ENCODE measurements at regions not wholly inside any gene's neighbourhood (a gene's known extent, or its start where the extent isn't known, plus 50 kb on each side); places are given as distances from the start of the nearest gene placed in this dataset.
"Not testable (repeated sequence)": the region's sequence is repeated elsewhere in the genome, so short reads cannot be mapped to it uniquely, and the experiment has no call there.

- no peak for DNase-seq (ENCODE audit: low spot score)
Observed at GRCh38 chr11:86749821-86750401, 50.4 kb upstream of the PRSS23 start.

GRCh38 chr11:86749376-86749775 is 51.0 kb upstream of the PRSS23 start:
- DNase-seq (ENCODE audit: low spot score): no peak

- DNase-seq (ENCODE audit: low spot score): no peak
Observed at GRCh38 chr11:86748296-86748695, 52.0 kb upstream of the PRSS23 start.

DNA sequence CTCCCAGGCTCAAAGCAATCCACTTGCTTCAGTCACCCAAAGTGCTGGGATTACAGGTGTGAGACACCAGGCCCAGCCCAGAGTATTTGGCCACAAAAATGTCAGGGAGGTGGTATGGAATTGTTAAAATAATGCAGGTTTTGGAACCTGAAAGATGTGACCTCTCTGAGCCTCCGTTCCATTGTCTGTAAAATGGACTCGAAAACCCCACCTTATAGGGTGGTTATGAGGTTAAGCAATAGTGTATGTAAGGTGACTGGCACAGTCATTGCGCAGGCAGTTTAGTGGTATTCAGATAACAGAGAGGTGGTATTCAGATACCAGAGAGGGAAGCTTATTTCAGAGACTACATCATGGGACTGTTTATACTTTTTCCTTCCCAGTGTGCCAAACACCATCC is 52.5 kb upstream of the PRSS23 start:
- no peak for DNase-seq (ENCODE audit: low spot score)

GRCh38 chr11:86746514-86746913 is 53.8 kb upstream of the PRSS23 start:
- DNase-seq (ENCODE audit: low spot score): no peak

GRCh38 chr11:86745571-86745970 is 54.8 kb upstream of the PRSS23 start:
- DNase-seq (ENCODE audit: low spot score): no peak

GRCh38 chr11:86743223-86744118 is 56.9 kb upstream of the PRSS23 start:
- DNase-seq (ENCODE audit: low spot score): peak; percentile 39

DNA sequence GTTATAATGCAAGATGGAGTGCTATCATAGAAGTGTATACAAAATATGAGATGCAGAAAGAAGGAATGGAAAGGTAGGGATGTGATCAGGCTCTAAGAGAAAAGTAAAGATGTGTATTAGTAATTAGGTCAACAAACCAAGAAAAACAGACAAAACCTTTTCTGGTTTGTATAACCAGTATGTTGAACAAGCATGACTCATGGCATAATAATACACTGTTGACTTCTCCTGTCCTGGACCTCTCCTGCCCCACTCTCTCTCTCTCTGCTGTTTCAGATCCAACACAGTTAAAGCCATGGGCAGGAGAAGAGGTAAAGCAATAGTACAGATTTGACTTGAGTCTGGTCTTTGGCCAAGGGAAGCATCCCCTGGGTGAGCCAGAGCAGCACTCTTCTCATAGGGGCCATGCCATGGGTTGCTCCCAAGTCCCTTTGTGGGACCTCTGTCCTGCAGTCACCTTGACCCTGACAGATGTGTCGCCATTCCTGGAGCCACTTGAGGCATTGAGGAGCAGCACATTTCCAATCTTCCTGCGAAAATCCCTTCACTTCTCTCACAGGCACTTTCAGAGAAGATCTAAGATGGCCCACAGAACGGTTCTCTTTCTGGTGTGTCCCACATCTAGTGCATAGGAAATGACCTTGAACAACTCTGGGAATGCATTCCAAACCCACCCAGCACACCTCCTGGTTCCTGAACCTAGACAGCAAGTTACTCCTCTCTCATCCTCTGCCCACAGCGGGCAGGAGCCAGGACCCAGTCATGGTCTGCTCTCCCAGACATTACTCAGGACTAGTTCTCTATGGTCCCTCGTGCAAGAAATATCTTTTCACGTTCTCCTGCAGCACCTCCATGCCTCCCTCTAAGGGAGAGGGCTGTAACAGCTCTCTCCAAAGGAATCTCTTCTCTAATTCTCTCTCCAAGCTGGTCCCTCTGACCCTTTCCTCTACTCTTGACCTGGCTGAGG is 58.2 kb upstream of the PRSS23 start:
- no peak for DNase-seq (ENCODE audit: low spot score)

DNA sequence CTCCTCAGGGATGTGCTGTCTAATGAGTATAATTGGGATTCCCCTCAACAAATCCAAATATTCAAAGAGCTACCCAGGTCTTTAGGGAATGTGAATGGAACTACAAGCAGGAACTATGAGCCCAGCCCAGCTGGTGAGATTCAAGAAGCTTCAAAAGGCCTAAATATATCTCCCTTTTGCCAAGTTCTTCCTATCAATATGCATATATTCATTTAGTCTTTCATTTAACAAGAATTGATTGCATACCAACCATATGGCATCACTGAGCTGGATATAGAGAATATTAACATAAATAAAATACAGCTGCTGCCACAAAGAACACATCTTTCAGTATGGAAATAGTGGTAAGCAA is 58.9 kb upstream of the PRSS23 start:
- DNase-seq (ENCODE audit: low spot score): no peak

GRCh38 chr11:86740628-86741483 is 59.5 kb upstream of the PRSS23 start:
- peak; percentile 63 for DNase-seq (ENCODE audit: low spot score)

DNA sequence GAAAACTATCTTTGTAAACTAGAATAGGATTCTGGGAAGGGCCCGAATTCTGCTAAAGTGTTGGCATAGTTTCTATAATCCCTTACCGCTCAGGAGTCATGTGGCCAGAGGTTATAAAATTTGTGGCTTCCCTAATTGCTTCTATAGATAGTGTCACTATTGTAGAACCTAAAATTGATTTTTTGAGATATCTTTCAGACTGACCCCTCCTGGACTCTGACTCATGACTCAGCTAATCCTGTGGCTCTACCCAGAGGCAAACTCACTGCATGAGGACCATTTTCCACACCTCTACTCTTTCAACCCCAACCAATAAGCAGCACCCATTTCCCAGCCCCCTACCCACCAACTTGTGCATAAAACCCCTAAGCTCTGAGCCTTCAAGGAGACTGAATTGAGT is 61.8 kb upstream of the PRSS23 start:
- no peak for DNase-seq (ENCODE audit: low spot score)

DNA sequence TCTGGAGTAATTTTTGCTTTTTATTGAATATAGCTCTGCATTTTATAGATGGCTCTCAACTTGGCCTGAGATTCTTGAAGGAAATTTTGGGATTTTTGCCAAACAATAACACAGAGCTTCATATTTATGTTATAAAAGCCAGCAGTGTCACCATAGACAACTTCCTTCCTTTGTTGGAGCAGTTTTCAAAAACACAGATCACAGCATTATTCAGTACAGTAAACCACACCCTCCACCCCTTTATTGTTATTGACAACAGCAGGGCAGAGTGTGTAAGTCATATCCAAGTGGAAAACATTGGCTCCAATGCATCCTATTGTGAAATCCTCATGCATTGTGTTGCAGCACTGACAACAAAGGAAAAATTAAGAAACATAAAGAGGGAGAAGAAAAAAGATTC is 62.6 kb upstream of the PRSS23 start:
- DNase-seq (ENCODE audit: low spot score): no peak

- no peak for DNase-seq (ENCODE audit: low spot score)
Observed at GRCh38 chr11:86737230-86737629, 63.1 kb upstream of the PRSS23 start.

GRCh38 chr11:86736291-86737143 is 63.8 kb upstream of the PRSS23 start:
- DNase-seq (ENCODE audit: low spot score): no peak

DNA sequence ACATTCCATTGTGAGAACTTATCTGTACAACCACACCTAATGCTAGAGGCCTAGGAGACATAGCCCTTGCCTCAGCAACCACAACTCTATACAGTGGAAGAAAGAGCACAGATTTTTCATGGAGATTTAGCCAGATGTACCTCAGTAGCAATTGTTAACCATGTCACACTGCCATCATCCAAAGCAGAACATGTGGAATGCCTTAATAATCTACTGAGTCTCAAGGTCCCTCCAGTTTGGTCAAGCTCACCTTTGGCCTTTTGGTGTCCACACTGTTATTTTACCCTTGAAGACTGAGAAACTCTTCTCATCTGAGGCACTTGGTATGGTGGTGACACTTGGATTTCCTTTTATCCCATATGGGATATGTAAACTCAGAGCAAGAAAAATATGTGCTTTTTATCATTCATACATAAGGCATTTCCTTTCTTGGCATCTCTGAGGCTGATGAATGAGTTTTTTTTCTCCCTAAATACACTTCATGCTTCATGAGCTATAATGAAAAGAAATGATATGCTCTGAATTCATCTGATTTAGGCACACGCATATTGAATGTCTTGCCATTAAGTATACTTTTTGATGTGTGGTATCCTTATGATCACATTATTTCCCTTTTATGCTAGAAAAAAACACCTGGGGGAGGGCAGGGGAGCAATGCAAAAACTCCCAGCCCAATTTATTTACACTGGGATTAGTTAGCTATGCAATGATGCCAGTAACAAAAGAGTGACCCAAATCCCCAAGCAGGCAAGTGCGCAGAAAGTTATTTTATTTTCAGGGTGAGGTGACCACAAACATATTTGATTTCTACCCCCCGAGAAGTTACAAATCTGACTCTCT is 63.3 kb upstream of the ME3 start:
- DNase-seq (ENCODE audit: low spot score): no peak

GRCh38 chr11:86732739-86733138 is 60.3 kb upstream of the ME3 start:
- not testable (repeated sequence) for DNase-seq (ENCODE audit: low spot score)

DNA sequence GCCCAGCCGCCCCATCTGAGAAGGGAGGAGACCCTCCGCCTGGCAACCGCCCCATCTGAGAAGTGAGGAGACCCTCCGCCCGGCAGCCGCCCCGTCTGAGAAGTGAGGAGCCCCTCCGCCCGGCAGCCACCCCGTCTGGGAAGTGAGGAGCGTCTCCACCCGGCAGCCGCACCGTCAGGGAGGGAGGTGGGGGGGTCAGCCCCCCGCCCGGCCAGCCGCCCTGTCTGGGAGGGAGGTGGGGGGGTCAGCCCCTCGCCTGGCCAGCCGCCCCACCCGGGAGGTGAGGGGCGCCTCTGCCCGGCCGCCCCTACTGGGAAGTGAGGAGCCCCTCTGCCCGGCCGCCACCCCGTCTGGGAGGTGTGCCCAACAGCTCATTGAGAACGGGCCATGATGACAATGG is 59.9 kb upstream of the ME3 start:
- DNase-seq (ENCODE audit: low spot score): not testable (repeated sequence)

- DNase-seq (ENCODE audit: low spot score): not testable (repeated sequence)
Observed at GRCh38 chr11:86729576-86729975, 57.2 kb upstream of the ME3 start.

- DNase-seq (ENCODE audit: low spot score): no peak
Observed at GRCh38 chr11:86728562-86728961, 56.1 kb upstream of the ME3 start.

Data from Ammon's horn (tissue), 1 donor.